Calu3 (cell line): ENCODE measurements at regions not wholly inside any gene's neighbourhood (a gene's known extent, or its start where the extent isn't known, plus 50 kb on each side); places are given as distances from the start of the nearest gene placed in this dataset.

Experiments used
- BruUV-seq: library from RNA; stranded (reverse); fragments of 400-500 nt; replicated peaks from 2 replicates; lab custom pipeline; 2021; lab: Mats Ljungman, UMichigan
- CTCF ChIA-PET: fragments of 300-600 bp; sonication (Branson Sonifier 250); formaldehyde crosslinking; loops from one replicate; lab custom pipeline; 2022; ENCODE audit warnings: antibody characterized with exemption; lab: Charles Lee
- DNase-seq: peaks from one replicate; pipeline ENCODE4 v3.0.0; 2022
- H3K27ac Mint-ChIP-seq: one replicate; pipeline ENCODE4 v1.8.0; 2022; ENCODE audit warnings: mixed read lengths; ENCODE audit not compliant: unreplicated experiment
- H3K27me3 Mint-ChIP-seq: one replicate; pipeline ENCODE4 v1.8.0; 2022; ENCODE audit warnings: mixed read lengths; ENCODE audit not compliant: unreplicated experiment
- H3K36me3 Mint-ChIP-seq: one replicate; pipeline ENCODE4 v1.8.0; 2022; ENCODE audit warnings: mild to moderate bottlenecking, moderate library complexity, mixed read lengths; ENCODE audit not compliant: insufficient read depth, unreplicated experiment
- H3K4me1 Mint-ChIP-seq: one replicate; pipeline ENCODE4 v1.8.0; 2022; ENCODE audit warnings: mild to moderate bottlenecking, low read depth, mixed read lengths; ENCODE audit not compliant: unreplicated experiment
- H3K4me3 Mint-ChIP-seq: one replicate; pipeline ENCODE4 v1.8.0; 2022; ENCODE audit warnings: mild to moderate bottlenecking, low read depth, moderate library complexity, mixed read lengths; ENCODE audit not compliant: unreplicated experiment
- H3K9me3 Mint-ChIP-seq: one replicate; pipeline ENCODE4 v1.8.0; 2022; ENCODE audit warnings: low read depth, mixed read lengths; ENCODE audit not compliant: unreplicated experiment
- CTCF ChIP-seq: fragments of 200-600 bp; IDR thresholded peaks from one replicate; pipeline ENCODE4 v1.8.0; 2022; ENCODE audit warnings: antibody characterized with exemption; ENCODE audit not compliant: unreplicated experiment
- intact Hi-C: fragments of 100-400 bp; cut with micrococcal nuclease; formaldehyde crosslinking; loops from one replicate; pipeline ENCODE4 v1.10.0; 2022; ENCODE audit not compliant: unreplicated experiment

GRCh38 chr5:163997965-163998364, 492.5 kb downstream of the MAT2B start:
- Mint-ChIP-seq H3K4me3 (no peak overlapping the region), H3K27ac (no peak overlapping the region), H3K36me3 (no peaks in the 10 kb centered on the region), H3K9me3 (peaks cover 2% of the 10 kb centered on the region), H3K27me3 (no peaks in the 10 kb centered on the region), H3K4me1 (peaks cover 10% of the 10 kb centered on the region)
- intact Hi-C loops = no loop called here
- no peak for TF ChIP-seq CTCF
- CTCF ChIA-PET = no interaction called here
- BruUV-seq = no TSS peak
- DNase-seq = no peak

GRCh38 chr5:164000241-164000640, 494.8 kb downstream of the MAT2B start:
- intact Hi-C loops = no loop called here
- CTCF ChIA-PET = no interaction called here
- no peak for TF ChIP-seq CTCF
- no peak for DNase-seq
- Mint-ChIP-seq H3K27me3 (no peaks in the 10 kb centered on the region), H3K27ac (no peak overlapping the region), H3K36me3 (no peaks in the 10 kb centered on the region), H3K4me1 (peaks cover 10% of the 10 kb centered on the region), H3K9me3 (peaks cover 2% of the 10 kb centered on the region), H3K4me3 (no peak overlapping the region)
- no TSS peak for BruUV-seq

- Mint-ChIP-seq H3K9me3 (peaks cover 2% of the 10 kb centered on the region), H3K4me3 (no peak overlapping the region), H3K27me3 (no peaks in the 10 kb centered on the region), H3K4me1 (peaks cover 10% of the 10 kb centered on the region), H3K27ac (no peak overlapping the region), H3K36me3 (no peaks in the 10 kb centered on the region)
- intact Hi-C loops = no loop called here
- TF ChIP-seq CTCF = no peak
- CTCF ChIA-PET = no interaction called here
- no TSS peak for BruUV-seq
- no peak for DNase-seq
These were observed 495.4 kb downstream of the MAT2B start for GRCh38 chr5:164000819-164001218.

GRCh38 chr5:164002214-164002613, 496.8 kb downstream of the MAT2B start:
- Mint-ChIP-seq H3K4me1 (peaks cover 10% of the 10 kb centered on the region), H3K27ac (peak overlapping the region; percentile 36), H3K9me3 (no peaks in the 10 kb centered on the region), H3K27me3 (no peaks in the 10 kb centered on the region), H3K36me3 (no peaks in the 10 kb centered on the region), H3K4me3 (no peak overlapping the region)
- DNase-seq = peak; percentile 28
- intact Hi-C loops = loop anchor here (2.0 kb wide), 1 partner anchor 305 kb away; no protein-coding TSS in a partner anchor
- TF ChIP-seq CTCF = no peak
- CTCF ChIA-PET = interaction anchor here (1.0 kb wide), 1 partner anchor 306 kb away, joined by 3 read pairs; no protein-coding TSS in a partner anchor
- BruUV-seq = no TSS peak
